ENCODE measurements at regions not wholly inside any gene's neighbourhood (a gene's known extent, or its start where the extent isn't known, plus 50 kb on each side); places are given as distances from the start of the nearest gene placed in this dataset.

- Histone ChIP-seq H3K27ac (no peak overlapping the region), H3K9me3 (no peaks in the 10 kb centered on the region), H3K4me1 (peaks cover 4% of the 10 kb centered on the region), H3K4me3 (no peak overlapping the region), H3K36me3 (no peaks in the 10 kb centered on the region), H3K27me3 (no peaks in the 10 kb centered on the region)
- WGBS = 55% methylated on average over 1 of the region's 1 CpG
- no peak for TF ChIP-seq POLR2A (IDR thresholded peaks at IDR 0.05)
- no peak for TF ChIP-seq CTCF (IDR thresholded peaks at IDR 0.05)
- TF ChIP-seq POLR2AphosphoS5 (IDR thresholded peaks at IDR 0.05) = no peak
- no peak for TF ChIP-seq EP300 (IDR thresholded peaks at IDR 0.05)
- no peak for DNase-seq (ENCODE audit: low spot score in 2 of 2)
These were observed 80.2 kb upstream of the PALMD start for GRCh38 chr1:99565606-99566289.

- TF ChIP-seq CTCF (IDR thresholded peaks at IDR 0.05) (no peak), EP300 (IDR thresholded peaks at IDR 0.05) (no peak), POLR2AphosphoS5 (IDR thresholded peaks at IDR 0.05) (no peak), POLR2A (IDR thresholded peaks at IDR 0.05) (no peak)
- no peak for DNase-seq (ENCODE audit: low spot score in 2 of 2)
These were observed 79.5 kb upstream of the PALMD start for GRCh38 chr1:99566290-99567021.

GRCh38 chr1:99570486-99571089 is 75.3 kb upstream of the PALMD start:
- Histone ChIP-seq H3K27me3 (no peaks in the 10 kb centered on the region), H3K36me3 (no peaks in the 10 kb centered on the region), H3K9me3 (no peaks in the 10 kb centered on the region), H3K27ac (no peak overlapping the region), H3K4me1 (peaks cover 3% of the 10 kb centered on the region), H3K4me3 (no peak overlapping the region)
- DNase-seq (ENCODE audit: low spot score in 2 of 2) = no peak
- whole genome bisulfite sequencing = 53% methylated on average over 6 of the region's 6 CpGs
- no peak for TF ChIP-seq POLR2AphosphoS5 (IDR thresholded peaks at IDR 0.05)
- TF ChIP-seq EP300 (IDR thresholded peaks at IDR 0.05) = no peak
- TF ChIP-seq POLR2A (IDR thresholded peaks at IDR 0.05) = no peak
- TF ChIP-seq CTCF (IDR thresholded peaks at IDR 0.05) = no peak

More at GRCh38 chr1:99566290-99567021, 79.5 kb upstream of the PALMD start:
- H3K4me1 ChIP-seq = peaks cover 4% of the 10 kb centered on the region
- H3K4me3 ChIP-seq = no peak overlapping the region
- WGBS = 74% methylated on average over 4 of the region's 4 CpGs
- H3K9me3 ChIP-seq = no peaks in the 10 kb centered on the region
- H3K27me3 ChIP-seq = no peaks in the 10 kb centered on the region
- H3K36me3 ChIP-seq = no peaks in the 10 kb centered on the region
- H3K27ac ChIP-seq = no peak overlapping the region

- 60% methylated on average over 6 of the region's 6 CpGs for WGBS
- H3K36me3 ChIP-seq = no peaks in the 10 kb centered on the region
- no peak for DNase-seq (ENCODE audit: low spot score in 2 of 2)
- no peaks in the 10 kb centered on the region for H3K4me1 ChIP-seq
- no peaks in the 10 kb centered on the region for H3K9me3 ChIP-seq
- H3K27me3 ChIP-seq = no peaks in the 10 kb centered on the region
- H3K27ac ChIP-seq = no peak overlapping the region
- H3K4me3 ChIP-seq = no peak overlapping the region
- TF ChIP-seq POLR2AphosphoS5 (IDR thresholded peaks at IDR 0.05) (no peak), EP300 (IDR thresholded peaks at IDR 0.05) (no peak), POLR2A (IDR thresholded peaks at IDR 0.05) (no peak)
These were observed 74.7 kb upstream of the PALMD start for GRCh38 chr1:99571092-99571734.

GRCh38 chr1:99573431-99574217 is 72.3 kb upstream of the PALMD start:
- TF ChIP-seq EP300 (IDR thresholded peaks at IDR 0.05) = no peak
- no peak for TF ChIP-seq POLR2A (IDR thresholded peaks at IDR 0.05)
- TF ChIP-seq CTCF (IDR thresholded peaks at IDR 0.05) = no peak
- no peak for TF ChIP-seq POLR2AphosphoS5 (IDR thresholded peaks at IDR 0.05)
- Histone ChIP-seq H3K4me3 (no peak overlapping the region), H3K4me1 (peaks cover 3% of the 10 kb centered on the region), H3K9me3 (no peaks in the 10 kb centered on the region), H3K36me3 (no peaks in the 10 kb centered on the region), H3K27ac (no peak overlapping the region), H3K27me3 (no peaks in the 10 kb centered on the region)
- DNase-seq (ENCODE audit: low spot score in 2 of 2) = no peak
- WGBS = 67% methylated on average over 3 of the region's 3 CpGs

All from suprapubic skin (tissue), 4 donors.